ENCODE measurements at regions not wholly inside any gene's neighbourhood (a gene's known extent, or its start where the extent isn't known, plus 50 kb on each side); places are given as distances from the start of the nearest gene placed in this dataset.

DNA sequence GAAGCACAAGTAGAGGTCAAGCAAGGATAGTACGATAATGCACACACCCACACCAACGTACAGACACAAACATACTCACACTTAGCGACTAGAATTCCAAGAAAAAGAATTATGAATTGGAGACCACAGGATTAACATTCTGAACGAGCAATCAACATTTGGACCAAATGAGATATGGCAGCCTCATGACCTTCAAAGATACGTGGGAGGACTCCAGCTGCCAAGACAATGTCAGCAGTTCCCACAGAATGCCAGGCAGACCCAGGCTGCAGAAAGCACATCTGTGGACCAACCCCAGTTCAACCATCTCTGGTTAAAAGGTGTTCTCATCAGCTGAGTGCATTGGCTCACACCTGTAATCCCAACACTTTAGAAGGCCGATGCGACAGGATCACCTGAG is 187.6 kb upstream of the GRAMD2B start:
- Histone ChIP-seq H3K4me1 (ENCODE audit: low read depth) (no peaks in the 10 kb centered on the region), H3K9me3 (no peaks in the 10 kb centered on the region), H3K36me3 (ENCODE audit: low read depth) (no peaks in the 10 kb centered on the region), H3K4me3 (no peak overlapping the region)
- TF ChIP-seq, protein P1, sequence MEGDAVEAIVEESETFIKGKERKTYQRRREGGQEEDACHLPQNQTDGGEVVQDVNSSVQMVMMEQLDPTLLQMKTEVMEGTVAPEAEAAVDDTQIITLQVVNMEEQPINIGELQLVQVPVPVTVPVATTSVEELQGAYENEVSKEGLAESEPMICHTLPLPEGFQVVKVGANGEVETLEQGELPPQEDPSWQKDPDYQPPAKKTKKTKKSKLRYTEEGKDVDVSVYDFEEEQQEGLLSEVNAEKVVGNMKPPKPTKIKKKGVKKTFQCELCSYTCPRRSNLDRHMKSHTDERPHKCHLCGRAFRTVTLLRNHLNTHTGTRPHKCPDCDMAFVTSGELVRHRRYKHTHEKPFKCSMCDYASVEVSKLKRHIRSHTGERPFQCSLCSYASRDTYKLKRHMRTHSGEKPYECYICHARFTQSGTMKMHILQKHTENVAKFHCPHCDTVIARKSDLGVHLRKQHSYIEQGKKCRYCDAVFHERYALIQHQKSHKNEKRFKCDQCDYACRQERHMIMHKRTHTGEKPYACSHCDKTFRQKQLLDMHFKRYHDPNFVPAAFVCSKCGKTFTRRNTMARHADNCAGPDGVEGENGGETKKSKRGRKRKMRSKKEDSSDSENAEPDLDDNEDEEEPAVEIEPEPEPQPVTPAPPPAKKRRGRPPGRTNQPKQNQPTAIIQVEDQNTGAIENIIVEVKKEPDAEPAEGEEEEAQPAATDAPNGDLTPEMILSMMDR (IDR thresholded peaks at IDR 0.05), result no peak
- DNase-seq (no peak), ATAC-seq (no peak)
- intact Hi-C loops (cut with DNase I, micrococcal nuclease), result no loop called here

DNA sequence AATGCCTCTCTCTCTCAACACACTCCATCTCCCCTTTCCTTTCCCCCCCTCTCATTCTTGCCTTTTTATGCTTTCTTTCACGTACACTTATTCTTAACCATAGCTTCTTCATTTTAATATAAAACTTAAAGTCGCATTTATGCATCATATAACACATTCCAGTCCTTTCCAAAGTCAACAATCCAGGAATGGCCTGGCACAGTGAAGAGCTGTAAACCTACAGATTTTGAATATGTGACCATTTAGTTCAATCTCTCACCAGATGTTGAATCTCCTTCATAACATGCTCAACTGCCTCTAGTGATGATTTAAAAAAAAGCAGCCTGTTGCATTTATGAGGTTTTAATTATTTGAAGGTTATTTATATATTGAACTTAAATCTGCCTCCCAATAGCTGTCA is 186.2 kb upstream of the GRAMD2B start:
- no peak for DNase-seq
- H3K9me3 ChIP-seq, result no peaks in the 10 kb centered on the region
- intact Hi-C loops (cut with DNase I, micrococcal nuclease), result no loop called here

DNA sequence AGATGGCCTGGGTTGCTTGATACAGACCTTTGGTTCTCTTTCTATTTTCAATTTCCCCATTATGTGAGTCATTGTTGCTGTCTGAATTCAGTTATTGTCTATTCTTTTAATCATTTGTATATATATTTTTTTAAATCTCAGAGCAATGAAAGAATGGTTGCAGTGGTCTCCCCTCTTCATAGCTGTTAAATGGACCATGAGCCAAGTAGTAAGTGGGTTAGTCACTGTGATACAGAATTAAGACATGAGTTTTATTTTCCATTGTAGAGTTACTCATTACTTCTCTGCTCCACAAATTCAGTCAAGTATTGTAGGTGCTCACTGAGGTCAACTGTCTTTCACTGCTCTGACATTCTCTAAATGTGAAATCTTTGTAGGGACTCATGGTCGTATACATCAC is 174.6 kb upstream of the GRAMD2B start:
- TF ChIP-seq, protein P1 (IDR thresholded peaks at IDR 0.05), result no peak
- Histone ChIP-seq H3K9me3 (no peaks in the 10 kb centered on the region), H3K36me3 (ENCODE audit: low read depth) (no peaks in the 10 kb centered on the region), H3K4me1 (ENCODE audit: low read depth) (no peaks in the 10 kb centered on the region), H3K4me3 (no peak overlapping the region)
- DNase-seq (no peak), ATAC-seq (no peak)
- intact Hi-C loops (cut with DNase I, micrococcal nuclease), result no loop called here

More for the DNA sequence above, 186.2 kb upstream of the GRAMD2B start:
- H3K4me1 ChIP-seq (ENCODE audit: low read depth), result no peaks in the 10 kb centered on the region
- no peak for ATAC-seq
- no peak overlapping the region for H3K4me3 ChIP-seq
- TF ChIP-seq, protein P1 (IDR thresholded peaks at IDR 0.05), result no peak
- H3K36me3 ChIP-seq (ENCODE audit: low read depth), result no peaks in the 10 kb centered on the region

DNA sequence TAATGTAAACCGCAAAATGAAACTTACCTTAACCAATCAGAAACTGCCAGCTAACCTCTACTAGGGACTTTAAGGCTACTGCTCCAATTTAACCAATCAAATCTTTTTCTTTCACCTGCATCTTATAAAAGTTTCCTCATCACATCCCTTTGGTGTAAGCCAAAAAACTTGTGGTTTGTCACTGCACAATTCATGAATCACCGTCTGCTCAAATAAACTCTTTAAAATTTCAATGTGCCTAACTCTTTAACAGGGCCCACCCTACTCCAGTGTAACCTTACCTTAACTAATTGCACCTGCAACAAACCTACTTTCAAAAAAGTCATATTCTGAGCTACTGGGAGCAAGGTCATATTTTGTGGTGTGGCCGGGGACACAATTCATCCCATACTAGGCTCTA is 172.2 kb upstream of the GRAMD2B start:
- DNase-seq (no peak), ATAC-seq (no peak)
- Histone ChIP-seq H3K4me1 (ENCODE audit: low read depth) (no peaks in the 10 kb centered on the region), H3K36me3 (ENCODE audit: low read depth) (no peaks in the 10 kb centered on the region), H3K9me3 (no peaks in the 10 kb centered on the region), H3K4me3 (no peak overlapping the region)
- intact Hi-C loops (cut with DNase I, micrococcal nuclease), result no loop called here
- TF ChIP-seq, protein P1 (IDR thresholded peaks at IDR 0.05), result no peak

DNA sequence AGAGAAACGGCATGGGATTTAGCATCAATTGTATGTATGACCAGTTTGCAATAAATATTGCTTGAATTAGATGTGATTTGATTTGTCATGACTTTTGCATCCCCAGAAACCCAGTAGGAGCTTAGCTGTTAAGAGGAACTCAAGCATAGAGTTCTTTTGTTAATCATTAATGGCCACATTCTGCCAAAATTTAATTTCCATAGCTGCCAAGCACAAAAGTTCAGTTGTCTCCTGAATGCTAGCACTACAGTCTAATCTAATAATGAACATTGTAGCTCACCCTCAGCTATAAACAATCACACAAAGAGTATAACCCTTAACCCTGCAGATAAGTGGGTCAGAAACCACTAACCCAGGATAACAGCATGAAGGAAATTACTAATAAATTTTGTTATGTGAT is 169.8 kb upstream of the GRAMD2B start:
- intact Hi-C loops (cut with DNase I, micrococcal nuclease), result no loop called here
- no peaks in the 10 kb centered on the region for H3K36me3 ChIP-seq (ENCODE audit: low read depth)
- TF ChIP-seq, protein P1 (IDR thresholded peaks at IDR 0.05), result no peak
- DNase-seq (no peak), ATAC-seq (no peak)
- no peak overlapping the region for H3K4me3 ChIP-seq
- no peaks in the 10 kb centered on the region for H3K4me1 ChIP-seq (ENCODE audit: low read depth)
- no peaks in the 10 kb centered on the region for H3K9me3 ChIP-seq

DNA sequence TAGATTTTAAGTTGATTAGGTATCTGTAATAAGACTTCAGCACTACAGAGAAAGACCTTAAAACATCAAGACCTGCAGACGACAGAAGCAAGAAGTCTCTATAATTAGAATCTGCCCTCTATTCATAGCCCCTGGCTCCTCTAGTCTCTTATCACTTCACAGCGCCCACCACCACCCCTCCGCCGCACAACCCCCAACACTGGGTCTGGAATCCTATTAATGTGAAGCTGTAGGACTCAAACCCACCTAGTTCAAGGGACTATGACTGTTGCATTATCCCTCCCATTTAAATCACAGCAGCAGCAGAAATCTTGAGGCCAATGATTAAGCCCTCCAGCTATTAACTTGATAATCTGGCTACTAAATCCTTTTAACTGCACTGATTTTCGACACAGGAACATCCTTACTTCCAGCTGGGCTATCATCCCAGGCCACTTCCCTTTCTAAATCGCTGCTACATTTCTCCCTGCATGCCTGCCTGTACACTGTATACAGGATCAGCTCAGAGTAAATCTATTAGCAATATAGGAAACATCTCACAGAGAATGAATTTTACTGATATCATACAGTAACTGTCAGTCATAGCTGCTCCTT is 159.5 kb upstream of the GRAMD2B start:
- Histone ChIP-seq H3K36me3 (ENCODE audit: low read depth) (no peaks in the 10 kb centered on the region), H3K4me1 (ENCODE audit: low read depth) (no peaks in the 10 kb centered on the region), H3K9me3 (no peaks in the 10 kb centered on the region), H3K4me3 (no peak overlapping the region)
- ATAC-seq (no peak), DNase-seq (no peak)
- TF ChIP-seq, protein P1 (IDR thresholded peaks at IDR 0.05), result no peak
- intact Hi-C loops (cut with DNase I, micrococcal nuclease), result no loop called here

Data from mucosa of descending colon (tissue), 3 donors.